ENCODE measurements at regions not wholly inside any gene's neighbourhood (a gene's known extent, or its start where the extent isn't known, plus 50 kb on each side); places are given as distances from the start of the nearest gene placed in this dataset.
"Not testable (repeated sequence)": the region's sequence is repeated elsewhere in the genome, so short reads cannot be mapped to it uniquely, and the experiment has no call there.

DNA sequence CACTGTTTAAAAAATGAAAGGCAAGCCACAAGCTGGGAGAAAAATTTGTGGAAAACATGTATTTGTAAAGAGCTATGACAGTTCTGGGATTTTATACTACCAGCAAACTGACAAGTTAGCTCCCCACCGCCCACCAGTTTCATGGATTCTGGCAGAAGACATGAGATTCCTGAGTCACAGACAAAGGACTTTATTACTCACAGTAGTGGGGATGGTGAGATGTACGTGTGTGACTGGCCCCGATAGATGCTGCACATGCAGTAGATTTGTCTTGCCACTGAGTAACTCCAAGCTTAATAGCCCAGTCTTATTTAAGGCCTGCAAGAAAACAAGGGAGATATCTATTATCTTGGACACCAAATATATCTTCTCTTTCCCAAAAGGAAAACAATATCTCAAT, 281.7 kb downstream of the AHR start:
- ChIA-PET CTCF (no interaction called here), POLR2A (ENCODE audit: unreplicated experiment) (no interaction called here)
- Histone ChIP-seq H3K36me3 (ENCODE audit: low read depth) (no peaks in the 10 kb centered on the region), H3K9me3 (ENCODE audit: insufficient read depth, low read depth) (peaks cover 7% of the 10 kb centered on the region; the same call in 1 of the 2 replicates), H3K27ac (no peak overlapping the region), H3K4me3 (no peak overlapping the region), H4K20me1 (ENCODE audit: insufficient read depth) (no peaks in the 10 kb centered on the region), H3K79me2 (ENCODE audit: low read depth) (no peaks in the 10 kb centered on the region), H2AFZ (no peak overlapping the region), H3K27me3 (ENCODE audit: insufficient read depth, low read depth) (no peaks in the 10 kb centered on the region), H3K4me1 (replicated peaks; ENCODE audit: insufficient read depth) (no peaks in the 10 kb centered on the region), H3K9me2 (ENCODE audit: insufficient read depth) (peaks cover 3% of the 10 kb centered on the region; the same call in 1 of the 2 replicates), H3K4me2 (no peak overlapping the region), H3F3A (ENCODE audit: insufficient read depth, low read depth) (no peaks in the 10 kb centered on the region)
- intact Hi-C loops (cut with micrococcal nuclease; ENCODE audit: unreplicated experiment), result no loop called here
- no peak for DNase-seq
- BruUV-seq (replicated peaks), result no TSS peak
- TF ChIP-seq EZH2 (IDR thresholded peaks at IDR 0.05; ENCODE audit: low read depth), result no peak
- TF ChIP-seq, protein P1, sequence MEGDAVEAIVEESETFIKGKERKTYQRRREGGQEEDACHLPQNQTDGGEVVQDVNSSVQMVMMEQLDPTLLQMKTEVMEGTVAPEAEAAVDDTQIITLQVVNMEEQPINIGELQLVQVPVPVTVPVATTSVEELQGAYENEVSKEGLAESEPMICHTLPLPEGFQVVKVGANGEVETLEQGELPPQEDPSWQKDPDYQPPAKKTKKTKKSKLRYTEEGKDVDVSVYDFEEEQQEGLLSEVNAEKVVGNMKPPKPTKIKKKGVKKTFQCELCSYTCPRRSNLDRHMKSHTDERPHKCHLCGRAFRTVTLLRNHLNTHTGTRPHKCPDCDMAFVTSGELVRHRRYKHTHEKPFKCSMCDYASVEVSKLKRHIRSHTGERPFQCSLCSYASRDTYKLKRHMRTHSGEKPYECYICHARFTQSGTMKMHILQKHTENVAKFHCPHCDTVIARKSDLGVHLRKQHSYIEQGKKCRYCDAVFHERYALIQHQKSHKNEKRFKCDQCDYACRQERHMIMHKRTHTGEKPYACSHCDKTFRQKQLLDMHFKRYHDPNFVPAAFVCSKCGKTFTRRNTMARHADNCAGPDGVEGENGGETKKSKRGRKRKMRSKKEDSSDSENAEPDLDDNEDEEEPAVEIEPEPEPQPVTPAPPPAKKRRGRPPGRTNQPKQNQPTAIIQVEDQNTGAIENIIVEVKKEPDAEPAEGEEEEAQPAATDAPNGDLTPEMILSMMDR (conservative IDR thresholded peaks at IDR 0.05), result no peak

DNA sequence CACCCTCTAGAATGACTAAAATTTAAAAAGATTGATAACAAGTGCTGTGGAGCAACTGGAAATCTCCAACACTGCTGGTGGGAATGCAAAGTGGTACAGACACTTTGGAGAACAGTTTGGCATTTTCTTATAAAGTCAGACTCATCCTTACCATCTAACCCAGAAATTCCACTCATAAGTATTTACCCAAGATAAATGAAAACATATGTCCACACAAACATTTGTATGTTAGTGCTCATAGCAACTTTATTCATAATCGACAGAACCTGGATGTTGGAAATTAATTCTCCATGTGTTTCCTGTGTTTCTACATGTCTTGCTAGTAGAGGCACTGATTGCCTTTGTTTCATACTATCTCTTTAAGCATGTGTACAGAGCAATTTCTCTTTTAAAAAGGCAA, 282.4 kb downstream of the AHR start:
- BruUV-seq (replicated peaks), result no TSS peak
- H3K4me3 ChIP-seq, result no peak overlapping the region

DNA sequence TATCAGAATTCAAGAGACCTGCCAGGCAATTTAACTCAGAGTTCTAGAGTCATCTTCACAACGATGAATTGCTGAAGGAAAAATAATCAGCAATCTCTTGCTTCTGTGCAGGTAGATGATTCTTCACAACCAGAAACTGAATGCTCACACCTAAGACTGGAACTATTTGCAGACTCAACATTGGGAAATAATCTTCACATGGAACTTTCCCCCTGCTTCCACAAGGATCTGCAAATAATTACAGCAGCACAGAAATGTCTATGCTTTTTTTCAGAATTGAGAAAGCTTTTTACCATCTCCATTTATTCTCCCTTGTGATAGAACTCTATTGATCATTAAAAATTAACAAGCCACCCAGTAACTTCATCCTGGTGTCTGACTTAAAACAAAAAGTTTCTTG, 282.8 kb downstream of the AHR start:
- intact Hi-C loops (cut with micrococcal nuclease; ENCODE audit: unreplicated experiment), result no loop called here
- no peak overlapping the region for H3K27ac ChIP-seq
- H3K36me3 ChIP-seq (ENCODE audit: low read depth), result no peaks in the 10 kb centered on the region
- no peak overlapping the region for H3K4me3 ChIP-seq
- no peaks in the 10 kb centered on the region for H3K27me3 ChIP-seq (ENCODE audit: insufficient read depth, low read depth)
- no peaks in the 10 kb centered on the region; the same call in 1 of the 2 replicates for H3K9me2 ChIP-seq (ENCODE audit: insufficient read depth)
- peaks cover 7% of the 10 kb centered on the region; the same call in 1 of the 2 replicates for H3K9me3 ChIP-seq (ENCODE audit: insufficient read depth, low read depth)
- no peak for DNase-seq
- H2AFZ ChIP-seq, result no peak overlapping the region
- H3K4me2 ChIP-seq, result no peak overlapping the region
- TF ChIP-seq EZH2 (IDR thresholded peaks at IDR 0.05; ENCODE audit: low read depth), result no peak
- TF ChIP-seq, protein P1 (conservative IDR thresholded peaks at IDR 0.05), result no peak
- no peaks in the 10 kb centered on the region for H3K4me1 ChIP-seq (replicated peaks; ENCODE audit: insufficient read depth)
- no TSS peak for BruUV-seq (replicated peaks)
- no peaks in the 10 kb centered on the region for H3K79me2 ChIP-seq (ENCODE audit: low read depth)
- no peaks in the 10 kb centered on the region for H4K20me1 ChIP-seq (ENCODE audit: insufficient read depth)
- CTCF ChIA-PET, result no interaction called here
- H3F3A ChIP-seq (ENCODE audit: insufficient read depth, low read depth), result no peaks in the 10 kb centered on the region
- POLR2A ChIA-PET (ENCODE audit: unreplicated experiment), result no interaction called here

More for the DNA sequence above, 282.4 kb downstream of the AHR start:
- Histone ChIP-seq H3K27me3 (ENCODE audit: insufficient read depth, low read depth) (no peaks in the 10 kb centered on the region), H3K36me3 (ENCODE audit: low read depth) (no peaks in the 10 kb centered on the region), H3K4me2 (no peak overlapping the region), H2AFZ (no peak overlapping the region), H3K9me2 (ENCODE audit: insufficient read depth) (no peaks in the 10 kb centered on the region; the same call in 1 of the 2 replicates), H3F3A (ENCODE audit: insufficient read depth, low read depth) (no peaks in the 10 kb centered on the region), H4K20me1 (ENCODE audit: insufficient read depth) (no peaks in the 10 kb centered on the region), H3K9me3 (ENCODE audit: insufficient read depth, low read depth) (peaks cover 7% of the 10 kb centered on the region; the same call in 1 of the 2 replicates), H3K27ac (no peak overlapping the region), H3K4me1 (replicated peaks; ENCODE audit: insufficient read depth) (no peaks in the 10 kb centered on the region), H3K79me2 (ENCODE audit: low read depth) (no peaks in the 10 kb centered on the region)
- TF ChIP-seq EZH2 (IDR thresholded peaks at IDR 0.05; ENCODE audit: low read depth), result no peak
- TF ChIP-seq, protein P1 (conservative IDR thresholded peaks at IDR 0.05), result no peak
- no peak for DNase-seq
- POLR2A ChIA-PET (ENCODE audit: unreplicated experiment), result no interaction called here
- intact Hi-C loops (cut with micrococcal nuclease; ENCODE audit: unreplicated experiment), result no loop called here
- CTCF ChIA-PET, result no interaction called here

DNA sequence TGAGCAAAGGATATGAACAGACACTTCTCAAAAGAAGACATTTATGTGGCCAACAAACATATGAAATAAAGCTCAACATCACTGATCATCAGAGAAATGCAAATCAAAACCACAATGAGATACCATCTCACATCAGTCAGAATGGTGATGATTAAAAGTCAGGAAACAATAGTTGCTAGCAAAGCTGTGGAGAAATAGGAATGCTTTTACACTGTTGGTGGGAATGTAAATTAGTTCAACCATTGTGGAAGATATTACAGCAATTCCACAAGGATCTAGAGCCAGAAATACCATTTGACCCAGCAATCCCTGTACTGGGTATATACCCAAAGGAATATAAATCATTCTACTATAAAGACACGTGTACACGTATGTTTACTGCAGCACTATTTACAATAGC, 284.2 kb downstream of the AHR start:
- H2AFZ ChIP-seq; H3K4me1 ChIP-seq (replicated peaks; ENCODE audit: insufficient read depth); H3F3A ChIP-seq (ENCODE audit: insufficient read depth, low read depth); H3K4me3 ChIP-seq; H3K4me2 ChIP-seq; CTCF ChIA-PET; H3K36me3 ChIP-seq (ENCODE audit: low read depth); BruUV-seq (replicated peaks); intact Hi-C loops (cut with micrococcal nuclease; ENCODE audit: unreplicated experiment); DNase-seq; H3K27ac ChIP-seq; H3K27me3 ChIP-seq (ENCODE audit: insufficient read depth, low read depth); H3K79me2 ChIP-seq (ENCODE audit: low read depth); H3K9me3 ChIP-seq (ENCODE audit: insufficient read depth, low read depth); H3K9me2 ChIP-seq (ENCODE audit: insufficient read depth); H4K20me1 ChIP-seq (ENCODE audit: insufficient read depth): not testable (repeated sequence)
- POLR2A ChIA-PET (ENCODE audit: unreplicated experiment), result interaction anchor here (0.6 kb wide), 1 partner anchor 600 kb away, joined by 3 read pairs; no protein-coding TSS in a partner anchor

Data from PC-9 (cell line).